NOMO-1 treated with dmso at 0.1 percent for 144 hours (cell line): ENCODE measurements at regions not wholly inside any gene's neighbourhood (a gene's known extent, or its start where the extent isn't known, plus 50 kb on each side); places are given as distances from the start of the nearest gene placed in this dataset.
A peak's percentile ranks its signal among the peaks of the same experiment; 100 is the strongest.
"Not testable (repeated sequence)": the region's sequence is repeated elsewhere in the genome, so short reads cannot be mapped to it uniquely, and the experiment has no call there.

Experiments
- DNase-seq: peaks from one replicate; lab custom pipeline; 2025; ENCODE audit not compliant: unreplicated experiment; lab: John Stamatoyannopoulos, UW

DNA sequence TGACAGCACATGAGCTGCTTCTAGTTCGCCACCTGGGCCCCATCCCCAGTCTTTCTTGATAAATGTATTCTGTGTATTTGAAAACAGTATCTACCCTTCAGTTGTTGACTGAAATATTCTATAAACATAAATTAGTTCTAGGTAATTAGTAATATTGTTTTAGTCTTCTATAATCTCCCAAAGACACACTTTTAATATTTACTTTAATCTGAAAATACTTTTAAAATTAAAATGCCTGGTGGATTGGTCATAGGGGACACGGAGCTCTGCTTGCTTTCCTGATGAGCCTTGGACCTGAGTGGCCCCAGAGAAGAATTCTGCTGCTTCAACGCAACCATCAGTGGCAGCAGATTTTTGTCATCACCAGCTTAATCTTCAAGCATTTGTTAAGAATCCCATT is 234.5 kb downstream of the THBS2 start:
- no peak for DNase-seq

DNA sequence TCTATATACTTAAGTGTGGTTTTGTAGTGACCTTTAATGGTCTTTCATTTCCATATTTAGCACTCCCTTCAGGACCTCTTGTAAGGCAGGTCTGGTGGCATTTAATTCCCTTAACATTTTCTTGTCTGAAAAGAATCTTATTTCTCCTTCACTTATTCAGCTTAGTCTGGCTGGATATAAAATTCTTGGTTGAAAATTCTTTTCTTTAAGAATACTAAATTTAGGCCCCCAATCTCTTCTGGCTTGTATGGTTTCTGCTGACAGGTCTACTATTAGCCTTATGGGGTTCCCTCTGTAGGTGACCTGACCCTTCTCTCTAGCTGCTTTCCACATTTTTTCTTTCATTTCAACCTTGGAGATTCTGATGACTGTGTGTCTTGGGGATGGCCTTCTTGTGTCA is 236.9 kb downstream of the THBS2 start:
- no peak for DNase-seq

DNA sequence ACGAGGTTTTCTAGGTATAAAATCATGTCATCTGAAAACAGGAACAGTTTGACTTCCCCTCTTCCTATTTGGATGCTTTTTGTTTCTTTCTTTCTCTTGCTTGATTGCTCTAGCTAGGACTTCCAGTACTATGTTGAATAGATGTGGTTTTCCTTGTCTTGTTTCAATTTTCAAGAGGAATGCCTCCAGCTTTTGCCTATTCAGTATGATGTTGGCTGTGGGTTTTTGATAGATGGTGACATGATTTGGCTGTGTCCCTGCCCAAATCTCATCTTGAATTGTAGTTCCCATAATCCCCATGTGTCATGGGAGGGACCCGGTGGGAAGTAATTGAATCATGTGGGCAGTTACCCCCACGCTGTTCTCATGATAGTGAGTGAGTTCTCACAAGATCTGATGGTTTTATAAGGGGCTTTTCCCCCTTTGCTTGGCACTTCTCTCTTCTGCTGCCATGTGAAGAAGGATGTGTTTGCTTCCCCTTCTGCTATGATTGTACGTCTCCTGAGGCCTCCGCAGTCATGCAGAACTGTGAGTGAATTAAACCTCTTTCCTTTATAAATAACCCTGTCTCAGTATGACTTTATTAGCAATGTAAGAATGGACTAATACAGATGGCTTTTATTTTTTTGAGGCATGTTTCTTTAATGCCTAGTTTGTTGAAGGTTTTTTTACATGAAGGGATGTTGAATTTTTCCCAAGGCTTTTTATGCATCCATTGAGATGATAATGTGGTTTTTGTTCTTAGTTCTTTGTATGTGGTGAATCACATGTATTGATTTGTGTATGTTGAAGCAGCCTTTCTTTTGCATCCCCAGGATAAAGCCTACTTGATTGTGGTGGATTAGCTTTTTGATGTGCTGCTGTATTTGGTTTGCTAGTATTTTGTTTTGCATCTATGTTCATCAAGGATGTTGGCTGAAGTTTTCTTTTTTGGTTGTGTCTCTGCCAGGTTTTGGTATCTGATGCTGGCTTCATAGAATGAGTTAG is 239.1 kb downstream of the THBS2 start:
- DNase-seq: no peak

DNA sequence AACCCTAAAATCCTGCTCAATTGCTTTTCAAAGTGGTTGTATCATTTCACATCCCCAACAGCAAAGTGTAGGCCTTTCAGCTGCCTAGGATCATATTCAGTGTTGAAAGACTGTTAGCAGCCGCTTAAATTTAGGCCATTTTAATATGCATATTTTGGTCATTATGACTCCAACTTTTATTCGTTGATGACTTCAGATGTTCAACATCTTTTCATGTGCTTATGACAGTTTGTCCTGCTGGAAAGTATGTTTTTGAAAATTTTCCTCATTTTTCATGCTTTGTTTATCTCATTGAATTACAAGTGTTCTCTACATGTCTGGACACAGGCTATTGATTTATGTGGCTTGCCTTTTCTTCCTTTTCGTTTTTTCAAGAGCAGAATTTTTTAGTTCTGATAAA is 244.0 kb downstream of the THBS2 start:
- no peak for DNase-seq

DNA sequence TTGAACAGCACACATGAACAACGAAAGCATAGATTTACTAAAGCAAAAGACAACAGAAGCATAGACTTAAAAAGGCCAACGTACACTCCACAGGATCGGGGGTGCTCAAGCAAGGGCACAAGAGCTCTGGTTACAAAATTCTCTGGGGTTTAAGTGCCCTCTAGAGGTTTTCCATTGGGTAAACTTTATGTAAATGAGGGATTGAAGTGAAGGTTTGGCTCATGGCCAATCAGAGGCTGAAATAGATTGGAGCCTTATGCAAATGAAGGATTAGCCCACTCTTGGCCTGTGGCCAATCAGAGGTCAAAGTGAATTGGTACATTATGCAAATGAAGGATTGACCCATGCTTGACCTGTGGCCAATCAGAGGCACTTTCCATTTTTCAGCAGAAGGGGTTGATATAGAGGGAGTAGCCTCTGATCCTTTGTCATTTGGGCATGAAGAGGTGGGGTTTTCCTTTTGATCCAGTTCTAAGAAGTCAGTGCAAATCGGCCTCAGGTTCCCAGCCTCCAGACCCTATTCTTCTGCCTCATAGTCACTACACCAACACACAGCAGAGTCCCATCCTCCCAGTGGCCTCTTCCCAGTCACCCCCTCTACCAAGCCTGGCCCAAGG is 244.9 kb downstream of the THBS2 start:
- no peak for DNase-seq

DNA sequence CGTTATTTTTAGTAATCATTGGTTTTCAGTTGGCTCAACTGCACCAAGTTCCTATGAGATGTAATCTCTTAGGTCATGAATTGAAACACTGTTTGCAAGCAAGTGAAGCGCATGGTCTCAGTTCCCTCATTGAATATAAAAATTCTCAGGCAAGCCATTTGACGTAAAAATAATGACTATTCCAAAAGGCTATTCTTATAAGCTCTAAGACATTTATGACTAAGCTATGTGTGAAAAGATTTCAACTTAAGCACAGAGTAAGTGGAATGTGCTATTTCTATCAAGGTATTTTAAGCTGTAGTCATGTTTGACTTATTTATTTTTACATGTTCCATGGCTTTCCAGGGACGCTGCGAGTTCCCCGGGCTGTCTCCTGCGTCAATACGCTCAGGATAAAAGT is 248.5 kb downstream of the THBS2 start:
- DNase-seq: no peak

DNA sequence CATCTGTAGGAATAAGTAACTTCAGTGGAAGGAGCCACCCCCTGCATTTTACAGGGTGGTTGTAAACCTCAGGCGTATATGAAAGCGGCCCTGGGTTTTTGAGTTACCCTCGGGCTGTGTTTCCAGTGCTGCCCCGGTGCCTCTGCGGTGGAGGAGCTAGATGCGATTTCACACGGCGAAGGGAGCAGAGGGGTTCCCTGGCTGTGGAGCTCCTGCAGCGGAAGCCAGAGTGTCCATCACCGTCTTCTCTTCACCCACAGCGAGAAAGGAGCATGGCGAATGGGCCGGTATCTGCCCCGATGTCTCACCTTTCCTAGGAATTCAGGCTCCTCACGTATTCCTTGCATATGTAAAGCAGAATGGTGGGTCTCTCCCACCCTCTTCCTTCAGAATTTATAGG is 253.6 kb downstream of the THBS2 start:
- DNase-seq: no peak

DNA sequence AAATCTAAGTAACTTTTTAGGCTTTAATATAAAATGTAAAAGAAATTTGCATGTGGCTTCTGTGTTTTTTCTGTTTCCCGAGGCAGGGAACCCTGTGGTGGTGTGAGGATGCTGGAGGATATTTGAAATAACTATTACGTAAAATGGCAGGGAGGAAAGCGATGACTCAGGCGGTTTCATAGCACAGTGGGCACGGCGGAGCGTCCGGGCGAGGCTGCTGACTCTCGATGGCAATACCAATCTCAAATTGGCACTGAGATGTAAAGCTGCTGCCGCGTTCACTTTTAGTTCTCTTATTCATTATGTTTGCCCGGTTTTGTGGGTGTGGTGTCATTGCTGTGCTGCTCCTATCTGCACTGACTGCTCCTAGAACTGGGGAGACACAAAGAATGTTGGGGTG is 254.3 kb downstream of the THBS2 start:
- peak; percentile 14 for DNase-seq

DNA sequence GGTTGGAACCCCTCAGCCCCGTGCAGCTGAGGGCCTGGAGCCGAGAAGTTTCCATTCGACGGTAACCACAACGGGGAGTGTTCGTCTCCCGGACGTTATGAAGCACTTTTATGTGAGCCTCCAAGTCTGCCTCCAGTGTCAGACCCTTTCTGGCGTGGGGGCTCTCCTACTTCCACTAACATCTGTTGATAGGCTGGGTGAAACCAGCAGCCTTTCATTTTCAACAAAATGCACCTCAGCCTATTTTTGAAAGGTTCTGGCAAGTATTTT is 257.4 kb downstream of the THBS2 start:
- no peak for DNase-seq

DNA sequence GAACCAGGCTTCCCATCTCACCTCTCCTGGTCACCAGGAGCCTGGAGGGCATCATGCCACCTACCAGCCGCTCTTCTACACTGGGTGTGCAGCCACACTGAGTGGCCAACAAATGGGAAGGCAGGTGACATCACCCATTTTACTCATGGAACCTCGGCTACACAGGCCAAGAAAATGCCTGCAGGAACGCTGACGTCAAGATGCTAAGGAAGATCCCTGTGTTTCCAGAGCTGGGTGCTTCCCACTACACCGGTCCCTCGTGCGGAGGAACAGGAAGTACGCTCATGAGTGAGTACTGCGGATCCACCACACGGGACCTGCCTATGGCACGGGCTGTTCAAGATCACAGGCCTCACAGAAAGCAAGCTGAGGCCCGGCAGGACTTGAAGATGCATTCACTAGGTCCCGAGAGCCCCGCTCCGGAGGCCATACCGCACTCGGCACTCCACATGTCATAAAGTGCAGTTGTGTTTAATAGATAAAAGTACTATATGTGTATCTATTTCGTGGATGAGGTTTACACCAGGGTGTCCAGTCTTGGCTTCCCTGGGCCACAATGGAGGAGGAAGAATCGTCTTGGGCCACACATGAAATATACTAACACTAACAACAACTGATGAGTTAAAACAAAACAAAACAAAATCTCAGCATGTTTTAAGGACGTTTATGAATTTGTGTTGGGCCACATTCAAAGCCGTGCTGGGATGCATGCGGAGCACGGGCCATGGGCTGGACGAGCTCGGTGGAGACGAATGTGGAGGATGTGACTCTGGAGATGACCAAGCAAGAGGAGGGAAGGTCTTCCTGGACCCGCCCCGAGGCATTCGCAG is 257.9 kb downstream of the THBS2 start:
- no peak for DNase-seq

DNA sequence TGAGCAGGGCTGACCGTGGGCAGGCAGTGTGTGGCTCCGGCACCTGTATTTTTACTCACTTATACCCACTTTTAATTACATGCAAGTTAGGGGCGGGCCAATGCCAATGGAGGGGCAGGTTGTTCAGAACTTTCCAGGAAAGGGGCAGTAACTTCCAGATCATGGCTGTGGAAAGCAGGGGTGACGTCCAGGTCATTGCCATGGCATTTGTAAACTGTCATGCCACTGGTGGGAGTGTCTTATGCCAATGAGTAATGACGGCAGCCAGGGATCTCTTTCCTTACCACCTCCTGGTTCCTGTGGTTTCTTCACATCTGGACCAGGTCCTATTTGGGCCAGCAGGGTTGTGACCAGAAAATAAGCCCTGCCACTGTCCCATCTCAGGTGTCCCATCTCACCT is 258.7 kb downstream of the THBS2 start:
- DNase-seq: no peak

DNA sequence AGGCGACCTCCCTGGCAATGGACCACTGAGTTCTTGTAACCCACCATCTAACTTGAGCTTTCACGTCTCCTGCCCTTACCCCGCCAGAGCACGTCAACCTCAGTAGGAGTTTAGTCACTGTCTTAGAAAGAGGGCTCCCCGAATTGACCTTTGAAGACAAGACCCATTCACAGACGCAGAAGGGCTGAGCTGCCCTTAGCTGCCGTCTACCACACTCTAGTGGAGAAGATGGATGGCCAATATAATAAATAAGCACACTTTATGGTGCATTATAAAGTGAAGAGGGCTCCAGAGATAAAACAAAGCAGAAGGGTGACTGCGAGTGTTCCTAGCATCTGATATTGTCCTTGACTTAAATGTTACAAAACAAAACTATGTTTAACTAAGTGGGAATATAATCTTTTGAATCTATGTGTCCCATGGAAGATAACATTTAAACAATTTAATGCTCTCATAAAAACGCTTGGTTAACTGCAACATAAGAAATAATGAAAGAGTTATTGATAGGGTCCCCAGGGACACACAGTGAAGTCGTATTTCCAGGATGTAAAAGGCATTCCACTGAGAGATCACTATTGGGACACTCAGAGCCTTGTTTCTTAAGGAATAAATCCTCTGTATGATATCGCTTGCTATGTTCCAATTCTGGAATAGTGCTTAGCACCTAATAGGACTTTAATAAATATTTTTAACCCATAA is 261.1 kb downstream of the THBS2 start:
- DNase-seq: no peak

DNA sequence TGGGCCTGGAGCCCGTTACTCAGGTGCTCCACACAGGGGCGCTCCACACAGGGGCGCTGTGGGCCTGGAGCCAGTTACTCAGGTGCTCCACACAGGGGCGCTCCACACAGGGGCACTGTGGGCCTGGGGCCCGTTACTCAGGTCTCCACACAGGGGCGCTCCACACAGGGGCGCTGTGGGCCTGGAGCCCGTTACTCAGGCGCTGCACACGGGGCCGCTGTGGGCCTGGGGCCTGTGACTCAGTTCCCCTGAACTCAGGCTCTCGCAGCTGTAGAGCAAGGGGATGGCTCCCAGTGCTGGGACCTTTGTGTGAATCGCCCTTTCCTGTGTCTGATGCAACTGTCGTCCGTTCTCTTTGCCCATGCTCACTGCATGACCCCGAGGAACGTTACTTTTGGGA is 262.0 kb downstream of the THBS2 start:
- not testable (repeated sequence) for DNase-seq

DNA sequence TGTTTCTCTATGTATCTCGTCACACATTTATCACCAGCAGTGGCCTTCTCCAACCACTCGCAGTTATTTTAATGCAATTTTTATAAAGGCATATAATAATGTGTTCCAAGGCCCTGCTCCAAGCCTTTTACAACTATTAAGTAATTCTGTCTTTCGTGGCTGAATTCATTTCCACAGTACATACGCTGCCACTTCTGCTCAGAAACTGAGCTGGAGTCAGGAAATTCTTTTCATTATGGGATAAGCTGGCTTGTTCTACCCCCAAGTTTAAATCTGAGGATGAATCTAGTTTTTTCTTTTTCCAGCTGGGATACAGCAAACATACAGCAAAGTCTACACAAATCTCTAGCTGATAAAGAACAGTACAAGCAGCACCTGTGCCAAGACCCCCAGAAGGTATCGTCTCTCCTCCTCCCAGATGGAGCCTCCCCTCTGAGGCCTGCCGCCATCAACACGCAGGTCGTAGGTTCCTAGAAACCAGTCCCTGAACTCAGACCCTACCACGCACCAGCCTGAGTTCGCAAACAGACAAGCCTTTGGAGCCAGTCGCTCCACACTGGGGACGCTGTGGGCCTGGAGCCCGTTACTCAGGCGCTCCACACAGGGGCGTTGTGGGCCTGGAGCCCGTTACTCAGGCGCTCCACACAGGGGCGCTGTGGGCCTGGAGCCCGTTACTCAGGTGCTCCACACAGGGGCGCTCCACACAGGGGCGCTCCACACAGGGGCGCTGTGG is 263.5 kb downstream of the THBS2 start:
- DNase-seq: no peak

DNA sequence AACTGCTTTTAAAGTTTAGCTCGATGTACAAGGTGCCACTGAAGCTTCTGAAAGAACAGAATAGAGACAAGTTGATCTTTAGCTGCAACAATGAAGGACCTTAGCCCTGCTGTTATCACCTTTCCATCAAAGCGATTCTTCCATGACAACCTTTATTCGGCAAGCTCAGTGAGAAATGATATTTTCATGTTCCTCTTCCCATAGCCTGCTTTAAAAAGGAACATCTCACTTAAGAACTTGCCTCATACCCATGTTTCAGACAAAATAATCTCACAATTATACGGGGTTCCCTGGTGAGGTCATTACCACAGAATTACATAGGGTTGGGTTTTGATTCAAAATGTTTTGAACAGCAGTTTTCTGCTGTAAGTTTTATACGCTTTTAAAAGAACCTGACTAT is 264.2 kb downstream of the THBS2 start:
- DNase-seq: no peak

DNA sequence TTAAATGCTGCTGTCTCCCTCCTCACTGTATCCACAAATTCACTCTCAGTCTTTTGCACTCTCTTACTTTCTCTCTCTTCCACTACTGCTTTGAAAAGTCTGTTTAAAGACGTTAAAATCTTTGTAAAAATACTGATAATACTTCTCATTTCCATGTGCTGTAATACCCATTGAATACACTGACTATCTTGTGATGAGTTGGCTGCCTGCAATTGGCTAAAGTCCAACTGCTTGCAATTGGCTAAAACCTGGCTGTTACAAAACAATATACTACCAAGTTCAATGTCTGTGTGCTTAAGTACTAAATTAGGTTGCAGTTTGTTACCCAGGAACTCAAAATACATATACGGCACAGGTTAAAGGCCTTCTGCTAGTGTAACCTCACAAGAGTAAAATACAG is 264.8 kb downstream of the THBS2 start:
- DNase-seq: no peak

DNA sequence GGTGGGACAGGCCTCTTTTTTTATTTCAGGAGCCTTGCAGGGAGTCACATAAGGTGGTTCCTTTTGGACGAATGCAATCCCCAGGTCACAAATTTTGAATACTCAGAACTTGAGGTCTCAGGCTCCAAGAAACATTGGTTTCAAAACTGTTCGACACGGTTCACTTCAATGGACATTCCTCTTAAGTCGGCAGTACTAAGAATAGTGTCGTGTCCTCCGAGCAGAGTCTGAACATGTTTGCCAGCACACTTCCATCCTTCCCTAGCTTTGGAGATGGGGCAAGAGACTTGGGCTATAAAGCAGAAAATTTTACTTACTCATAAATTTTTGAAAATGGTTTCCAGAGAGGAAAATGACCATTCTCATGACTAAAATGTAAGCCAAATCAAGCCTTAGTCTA is 265.4 kb downstream of the THBS2 start:
- no peak for DNase-seq

DNA sequence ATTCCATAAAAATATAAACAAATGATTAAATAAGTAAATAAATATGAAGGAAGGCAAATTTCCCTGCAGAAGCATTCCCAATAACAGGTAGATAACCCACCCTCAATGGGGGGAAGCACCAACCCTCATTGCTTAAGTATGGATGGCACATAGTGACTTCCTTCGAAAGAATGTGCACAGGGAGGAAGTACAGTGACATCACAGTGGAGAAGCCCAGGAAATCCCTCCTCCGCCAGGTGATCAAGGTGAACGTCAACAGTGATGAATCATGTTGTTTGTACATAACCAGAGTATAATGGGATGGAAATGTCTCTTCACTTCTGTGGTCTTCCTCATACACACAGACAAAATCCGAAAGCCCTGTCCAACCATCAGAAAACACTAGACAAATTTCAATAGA is 267.9 kb downstream of the THBS2 start:
- no peak for DNase-seq

DNA sequence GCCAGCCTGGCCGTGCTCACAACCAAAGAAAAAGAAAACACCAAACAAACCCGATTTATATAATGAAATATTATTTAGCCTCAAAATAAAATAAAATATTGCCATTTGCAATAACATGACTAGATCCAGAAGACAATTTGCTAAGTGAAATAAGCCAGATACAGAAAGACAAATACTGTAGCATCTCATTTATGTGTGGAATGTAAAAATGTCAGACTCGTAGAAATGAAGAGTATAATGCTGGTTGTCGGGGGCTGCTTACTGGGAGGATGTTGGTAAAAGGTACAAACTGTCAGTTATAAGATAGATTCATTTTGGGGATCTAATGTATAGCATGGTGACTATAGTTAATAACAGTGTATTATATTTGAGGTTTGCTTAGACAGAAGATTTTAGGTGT is 269.7 kb downstream of the THBS2 start:
- no peak for DNase-seq

DNA sequence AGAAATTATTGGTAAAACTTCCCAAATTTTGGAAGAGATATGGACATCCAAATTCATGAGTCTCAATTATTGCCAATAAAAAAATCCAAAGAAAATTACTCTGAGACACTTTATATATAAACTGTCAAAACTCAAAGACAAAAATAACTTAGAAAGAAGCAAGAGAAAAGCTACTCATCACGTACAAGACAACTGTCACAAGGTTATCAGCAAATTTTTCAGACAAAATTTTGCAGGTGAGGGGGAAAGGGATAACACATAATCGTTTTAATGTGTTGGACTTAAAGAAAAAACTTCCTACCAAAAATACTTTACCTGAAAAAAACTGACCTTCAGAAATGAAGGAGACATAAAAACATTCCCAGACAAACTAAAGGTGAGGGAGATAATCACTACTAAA is 272.5 kb downstream of the THBS2 start:
- DNase-seq: no peak

DNA sequence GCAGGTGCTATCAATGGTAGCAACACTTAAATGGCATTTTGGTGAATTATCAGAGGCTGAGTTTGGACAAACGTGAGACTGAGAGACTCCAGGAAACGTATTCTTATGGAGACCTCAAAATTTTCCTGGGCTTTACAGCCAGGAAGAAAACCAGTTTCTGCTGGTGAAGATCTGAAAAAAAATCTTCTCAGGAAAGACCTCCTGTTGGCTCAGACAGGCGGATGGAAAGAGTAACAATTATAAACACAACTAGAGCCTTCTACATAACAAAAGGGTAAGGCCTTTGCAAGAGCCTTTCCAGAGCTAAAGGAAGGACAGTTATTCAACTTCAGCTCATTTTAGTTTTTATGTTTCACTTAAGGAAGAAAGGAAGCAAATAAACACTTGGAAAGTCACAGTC is 274.4 kb downstream of the THBS2 start:
- no peak for DNase-seq
